GM12891 (cell line): ENCODE measurements at regions not wholly inside any gene's neighbourhood (a gene's known extent, or its start where the extent isn't known, plus 50 kb on each side); places are given as distances from the start of the nearest gene placed in this dataset.

ENCODE experiments used
- POLR2A ChIP-seq: IDR thresholded peaks from 2 replicates; pipeline ENCODE4 v1.6.1; 2011; ENCODE audit warnings: low read depth, low read length, control low read depth
- POLR2AphosphoS5 ChIP-seq: IDR thresholded peaks from 2 replicates; pipeline ENCODE4 v1.6.1; 2011; ENCODE audit warnings: low read depth, low read length, control low read depth
- TAF1 ChIP-seq: IDR thresholded peaks from 2 replicates; pipeline ENCODE4 v1.6.1; 2011; ENCODE audit warnings: low read depth, low read length, control low read depth

- TF ChIP-seq POLR2A (no peak), POLR2AphosphoS5 (no peak), TAF1 (no peak)
Observed at GRCh38 chr13:21998279-21998990, 327.6 kb downstream of the FGF9 start.
